ENCODE measurements at regions not wholly inside any gene's neighbourhood (a gene's known extent, or its start where the extent isn't known, plus 50 kb on each side); places are given as distances from the start of the nearest gene placed in this dataset.
A peak's percentile ranks its signal among the peaks of the same experiment; 100 is the strongest.

DNA sequence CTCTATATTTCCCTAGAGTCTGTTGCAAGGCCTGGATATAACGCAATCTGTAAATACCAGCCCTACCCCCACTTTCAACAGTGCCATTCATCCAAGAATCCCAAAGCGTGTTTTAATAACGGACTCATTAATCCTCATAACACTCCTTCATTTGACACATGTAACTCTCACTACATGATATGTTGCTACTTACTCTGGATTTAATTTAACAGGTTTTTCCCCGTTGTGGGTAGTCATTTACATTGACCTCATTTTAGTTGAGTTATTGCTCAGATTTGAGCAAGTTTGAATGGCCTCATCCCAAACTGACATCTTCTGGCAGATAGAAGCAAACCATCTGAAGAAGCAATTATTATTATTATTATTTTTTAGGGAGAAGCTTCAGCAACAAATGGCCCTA lies 125.4 kb upstream of the NPVF start:
- intact Hi-C loops (cut with DNase I): no loop called here
- no peak for DNase-seq

DNA sequence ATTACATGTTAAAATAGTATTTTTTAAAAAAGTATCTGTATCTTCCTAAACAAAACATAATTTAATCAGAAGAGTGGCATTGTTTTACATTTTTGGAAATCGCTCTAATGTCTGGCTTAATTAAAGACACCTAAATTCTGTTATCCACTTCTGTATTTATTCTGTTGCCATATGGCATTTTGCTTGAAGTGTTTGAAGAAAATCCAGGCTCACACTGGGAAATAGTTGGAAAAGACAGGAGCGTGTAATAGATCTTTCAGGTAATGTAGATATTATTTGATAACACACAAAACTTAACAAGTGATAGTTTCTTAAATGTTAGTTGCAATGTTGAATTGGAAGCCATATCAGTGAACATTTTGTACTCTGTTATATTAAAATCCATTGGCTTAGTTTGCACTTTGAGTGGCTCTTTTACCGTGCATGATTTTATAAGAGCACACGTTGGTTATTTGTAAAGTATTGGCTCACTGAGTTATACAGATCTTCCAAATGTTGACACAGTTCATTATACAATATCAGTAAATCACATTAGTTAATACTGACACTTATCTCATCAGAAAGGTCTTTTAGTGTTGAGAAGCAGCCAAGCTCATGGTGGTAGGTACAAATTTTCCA lies 128.4 kb upstream of the NPVF start:
- intact Hi-C loops (cut with DNase I): no loop called here
- DNase-seq: no peak

DNA sequence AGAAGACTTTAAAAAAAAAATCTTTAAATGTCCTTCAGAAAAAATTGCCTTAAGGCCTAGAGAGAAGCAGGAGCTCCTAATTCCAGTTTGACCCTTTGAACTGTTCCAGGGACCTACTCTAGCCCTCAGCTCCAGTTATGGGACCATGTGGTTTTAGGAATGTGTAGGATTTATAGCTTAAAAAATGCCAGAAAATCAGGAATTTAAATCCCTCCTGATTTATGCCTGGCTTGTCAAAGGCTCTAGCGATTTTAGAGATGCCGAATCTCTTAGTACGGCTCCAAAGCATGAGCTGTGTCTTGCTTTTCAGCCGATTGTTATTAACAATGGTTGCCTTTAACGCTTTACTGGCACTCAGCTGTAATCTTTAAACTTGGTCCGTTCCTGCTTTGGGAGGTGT lies 130.6 kb upstream of the NPVF start:
- DNase-seq: peak in 2 of 42 donors; percentile 23 to 47
- intact Hi-C loops (cut with DNase I): no loop called here

DNA sequence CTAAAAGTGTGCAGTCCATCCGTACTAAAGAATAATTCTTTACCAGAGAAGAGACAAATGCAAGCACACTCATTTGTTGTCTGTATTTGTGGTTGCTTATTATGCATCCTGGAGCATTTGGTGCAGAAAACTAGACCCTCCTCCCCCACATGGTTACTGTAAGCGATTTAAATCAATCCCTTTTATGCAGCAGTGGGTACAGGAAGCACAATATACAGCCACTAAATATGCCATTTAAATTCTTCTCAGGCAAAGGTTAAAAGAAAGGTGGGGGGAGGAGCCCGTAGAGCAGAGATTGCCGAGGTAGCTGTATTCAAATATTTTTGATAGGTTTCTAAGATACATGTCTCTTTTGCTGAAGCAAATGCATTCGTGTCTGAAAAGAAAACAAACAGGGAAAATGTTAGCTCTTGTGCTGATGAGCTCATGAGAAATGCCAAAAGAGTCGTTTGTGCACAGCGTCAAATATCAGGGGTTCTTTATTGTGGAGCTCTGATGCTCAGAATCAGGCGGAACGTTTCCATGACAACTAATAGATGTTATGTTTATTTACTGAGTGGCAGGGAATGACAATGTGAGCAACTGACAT lies 131.3 kb upstream of the NPVF start:
- intact Hi-C loops (cut with DNase I): no loop called here
- peak in 18 of 42 donors; percentile 4 to 71 (median 31) for DNase-seq

DNA sequence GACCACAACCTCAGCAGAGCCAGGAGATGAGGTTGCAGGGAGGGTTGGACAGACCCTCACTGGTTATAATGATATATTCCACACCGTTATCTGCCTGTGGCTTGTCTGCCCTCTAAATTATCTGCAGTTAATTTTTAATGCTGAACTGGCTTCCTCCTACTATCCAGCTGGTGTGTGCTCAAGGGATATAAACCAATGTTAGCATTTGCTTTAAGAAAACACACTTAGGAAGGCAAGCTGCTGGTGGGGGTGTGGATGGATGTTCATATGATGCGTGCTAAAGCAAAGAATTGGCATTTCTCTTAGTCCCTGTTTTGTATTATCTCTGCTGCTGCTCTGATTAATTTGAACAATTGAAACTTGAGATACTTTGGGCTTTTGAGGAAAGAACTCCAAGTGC lies 132.2 kb upstream of the NPVF start:
- intact Hi-C loops (cut with DNase I): no loop called here

DNA sequence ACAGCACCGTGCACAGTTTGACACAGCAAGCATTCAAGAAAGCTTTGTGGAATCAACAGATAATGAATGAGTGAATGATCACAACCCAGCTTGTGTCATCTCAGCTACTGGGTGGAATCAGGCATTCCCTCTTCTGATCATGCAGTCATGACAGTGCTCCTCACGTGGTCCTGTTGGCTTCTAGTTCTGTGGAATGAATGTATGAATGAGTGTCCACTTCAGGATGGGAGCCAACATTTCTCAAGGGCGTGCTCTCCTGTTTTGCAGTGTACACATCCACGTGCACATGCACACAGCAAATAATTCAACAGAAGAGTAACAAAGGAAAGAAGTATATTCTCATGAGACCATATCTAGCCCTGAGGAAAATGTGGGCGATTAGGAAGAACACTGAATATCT lies 133.1 kb upstream of the NPVF start:
- no peak for DNase-seq
- intact Hi-C loops (cut with DNase I): no loop called here

More for the DNA sequence above, 132.2 kb upstream of the NPVF start:
- DNase-seq: no peak

DNA sequence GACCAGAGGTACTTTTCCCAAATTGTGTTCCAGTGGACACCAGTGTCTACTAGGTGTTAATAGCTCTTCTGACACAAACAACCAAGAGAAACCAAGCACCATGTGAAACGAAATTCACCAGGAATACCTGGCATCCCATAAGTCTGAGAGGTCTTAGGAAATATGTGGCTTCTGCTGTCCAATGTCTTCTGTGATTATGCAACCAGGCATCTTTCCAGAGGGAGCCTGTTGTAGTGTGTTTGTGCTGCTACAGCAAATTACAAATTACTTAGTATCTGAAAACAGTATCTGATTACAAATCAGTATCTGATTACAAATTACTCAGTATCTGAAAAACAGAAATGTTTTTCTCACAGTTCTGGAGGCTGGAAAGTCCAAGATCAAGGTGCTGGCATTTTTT lies 133.6 kb upstream of the NPVF start:
- intact Hi-C loops (cut with DNase I): no loop called here
- DNase-seq: no peak

DNA sequence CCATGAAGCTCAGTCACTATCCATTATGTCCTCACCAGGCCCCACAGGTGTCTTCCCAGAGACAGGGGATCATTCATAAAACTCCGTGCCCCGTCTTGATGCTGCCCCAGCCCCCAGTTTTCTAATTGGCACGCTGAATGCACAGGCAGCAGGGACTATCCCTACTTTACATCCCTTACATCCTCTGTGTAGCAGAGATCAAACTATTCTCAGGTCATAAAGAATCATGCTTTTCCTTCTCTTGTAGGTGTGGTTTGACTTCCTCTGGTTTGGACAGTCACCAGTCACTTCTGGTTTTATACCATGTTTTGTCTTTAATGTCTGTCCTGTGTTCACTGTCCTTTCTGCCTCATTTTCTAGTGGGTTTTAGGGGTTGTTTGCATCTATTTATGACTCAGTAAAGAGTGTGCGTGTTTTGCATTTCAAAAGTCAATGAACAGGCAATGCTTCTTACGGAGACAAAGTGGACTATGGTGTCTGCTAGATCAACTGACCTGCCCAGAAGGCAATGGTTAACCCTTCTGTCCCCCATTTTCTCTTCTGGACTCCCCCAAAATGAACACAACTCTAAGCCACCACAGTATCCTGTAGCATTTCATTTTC lies 140.4 kb upstream of the NPVF start:
- DNase-seq: no peak
- intact Hi-C loops (cut with DNase I): no loop called here

DNA sequence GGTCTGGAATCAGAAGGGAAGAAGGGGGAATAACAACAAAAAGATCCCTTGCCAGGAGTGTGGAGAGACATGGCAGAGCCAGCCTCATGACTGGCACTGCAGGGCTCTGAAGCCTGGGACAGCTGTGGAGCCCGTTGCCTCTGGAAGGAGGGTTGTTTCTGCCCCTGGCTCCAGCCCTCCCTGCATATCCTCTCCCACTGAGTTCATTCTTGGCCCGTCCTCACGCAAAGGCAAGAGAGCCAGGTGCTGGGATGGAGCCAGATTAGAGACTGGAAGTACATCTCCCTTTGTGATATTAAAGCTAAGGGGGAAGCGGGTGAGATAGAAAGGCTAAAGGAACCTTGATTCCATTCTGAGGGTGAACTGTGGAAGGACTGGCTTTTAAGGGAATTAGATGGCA lies 141.5 kb upstream of the NPVF start:
- DNase-seq: peak in 2 of 42 donors; percentile 41 to 49

DNA sequence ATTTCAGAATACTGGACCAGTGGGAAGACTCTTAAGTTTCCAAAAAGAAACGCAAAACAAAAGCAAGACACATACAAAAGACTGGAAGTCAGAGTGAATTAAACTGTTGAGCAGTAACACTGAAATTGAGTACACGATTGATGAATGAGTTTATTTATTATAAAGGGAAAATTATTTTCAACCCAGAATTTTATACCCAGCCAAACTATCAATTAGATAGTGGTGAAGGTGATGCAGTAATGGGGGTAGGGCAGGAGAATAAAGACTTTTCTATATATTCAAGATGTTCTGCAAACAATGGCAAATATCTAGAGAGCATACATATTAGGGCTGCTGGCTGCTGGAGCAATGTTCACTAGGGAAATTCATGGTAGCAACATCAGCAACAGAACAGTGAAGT lies 143.7 kb upstream of the NPVF start:
- intact Hi-C loops (cut with DNase I): no loop called here
- DNase-seq: no peak

More for the DNA sequence above, 141.5 kb upstream of the NPVF start:
- intact Hi-C loops (cut with DNase I): no loop called here

DNA sequence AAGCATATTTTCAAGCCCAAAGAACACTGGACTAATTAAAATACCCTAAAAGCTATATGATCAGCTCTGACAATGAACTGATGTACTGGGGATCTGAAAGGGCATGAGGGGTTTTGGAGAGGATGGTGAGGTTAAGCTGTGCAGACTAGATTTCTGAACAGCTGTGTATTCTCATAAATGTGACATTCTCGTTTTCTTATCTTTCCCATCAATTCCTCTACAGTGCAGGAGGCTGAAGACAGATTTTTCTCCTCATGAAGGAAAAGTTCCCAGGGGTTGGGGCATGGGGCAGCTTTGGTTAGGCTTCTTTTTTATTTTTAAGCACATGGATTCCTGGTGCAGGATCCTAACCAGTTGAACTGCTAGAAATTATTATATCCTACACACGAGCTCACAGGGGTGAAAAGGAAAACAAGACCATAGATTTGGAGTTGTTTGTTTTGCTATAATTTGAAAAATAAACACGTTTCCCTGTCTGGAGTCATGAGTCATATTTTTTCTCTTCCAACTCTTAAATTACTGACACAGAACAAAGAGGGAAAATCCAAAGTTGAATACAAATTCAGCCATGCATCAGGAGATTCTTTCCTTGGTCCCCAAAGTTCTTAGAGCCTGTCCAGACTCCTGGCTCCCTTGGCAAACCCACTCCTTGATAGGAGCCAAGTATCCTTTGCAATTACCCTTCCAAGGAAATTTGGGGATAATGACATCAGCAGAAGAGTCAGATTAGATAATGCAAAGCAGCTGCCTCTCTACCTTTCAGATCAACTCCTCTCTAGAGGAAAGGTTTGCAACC lies 147.7 kb upstream of the NPVF start:
- DNase-seq: peak in 1 of 42 donors; percentile 52
- intact Hi-C loops (cut with DNase I): no loop called here

DNA sequence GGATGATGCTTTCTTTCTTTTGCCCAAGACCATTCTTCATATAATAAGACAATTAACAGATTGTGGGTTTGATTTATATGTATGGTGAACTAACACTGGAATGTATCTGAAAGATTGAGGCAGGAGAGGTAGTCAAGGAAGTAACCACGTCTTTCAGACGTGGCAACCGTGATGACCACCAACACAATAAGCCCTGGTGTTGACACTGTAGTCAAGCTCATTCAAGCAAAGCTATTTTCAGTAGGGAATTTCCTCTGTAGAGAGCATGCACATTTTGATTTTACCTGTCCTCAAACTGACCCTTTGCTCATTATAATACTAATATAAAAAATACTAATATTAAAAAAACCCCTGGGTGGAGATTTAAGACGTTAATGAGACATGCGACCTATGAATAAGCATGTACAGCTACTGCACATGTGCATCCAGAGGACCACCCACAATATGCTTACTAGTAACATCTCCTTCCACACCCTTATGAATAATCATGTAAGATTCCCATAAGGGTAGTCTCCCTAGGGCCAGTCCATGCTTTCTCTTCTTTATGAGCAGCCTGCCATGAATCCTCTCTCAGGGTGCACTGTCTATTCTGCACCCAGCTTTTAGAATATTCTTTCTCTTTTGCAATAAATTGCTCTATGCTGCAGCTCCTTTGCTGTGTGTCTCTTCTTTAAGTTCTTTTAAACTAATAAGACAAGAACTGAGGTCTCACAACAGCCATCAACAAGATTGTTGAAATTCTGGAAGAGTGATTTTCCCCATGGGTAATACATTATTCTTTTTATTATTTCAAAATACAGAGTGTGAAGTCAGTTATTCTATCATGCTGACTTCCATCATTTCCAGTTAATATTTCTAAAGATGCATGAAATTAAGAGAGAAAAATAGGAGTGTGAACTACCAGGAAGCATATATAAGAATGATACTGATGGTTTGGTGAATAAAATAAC lies 151.3 kb upstream of the NPVF start:
- intact Hi-C loops (cut with DNase I): no loop called here

DNA sequence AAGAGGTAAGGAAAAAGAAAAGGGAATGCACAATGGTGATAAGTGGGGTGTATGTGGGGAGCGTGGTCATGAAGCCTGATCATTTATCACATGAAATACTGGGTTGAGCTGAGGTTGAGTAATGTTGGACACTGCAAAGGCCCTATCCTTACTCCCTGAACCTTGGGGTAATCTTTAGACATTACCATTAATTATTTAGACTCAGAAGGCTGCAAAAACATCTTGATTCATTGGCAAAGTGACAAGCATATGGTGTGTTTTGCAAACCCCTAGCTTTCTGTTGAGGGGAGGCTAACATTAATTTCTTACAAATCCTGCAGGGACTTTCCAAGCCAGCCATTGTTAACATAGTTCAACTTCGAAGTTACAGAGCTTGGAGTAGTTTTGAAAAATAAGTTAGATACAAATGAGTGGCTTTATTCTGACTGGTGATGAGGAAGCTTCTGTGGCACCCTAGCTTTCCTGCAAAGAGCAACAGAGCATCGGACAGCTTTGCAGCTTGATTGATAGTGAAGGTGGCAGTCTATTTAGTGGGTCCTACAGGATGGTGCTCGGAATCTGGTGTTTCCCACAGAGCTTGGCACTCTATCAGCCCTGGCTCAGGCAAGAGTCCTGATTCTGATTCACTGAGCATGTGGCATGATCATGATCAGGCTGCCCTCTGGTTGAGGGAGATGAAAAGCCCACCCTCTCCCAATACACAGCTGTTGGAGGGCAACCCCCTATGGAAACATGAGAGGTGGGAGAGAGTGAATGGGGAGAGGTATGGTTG lies 153.7 kb upstream of the NPVF start:
- intact Hi-C loops (cut with DNase I): no loop called here
- peak in 1 of 42 donors; percentile 34 for DNase-seq

More for the DNA sequence above, 151.3 kb upstream of the NPVF start:
- no peak for DNase-seq

DNA sequence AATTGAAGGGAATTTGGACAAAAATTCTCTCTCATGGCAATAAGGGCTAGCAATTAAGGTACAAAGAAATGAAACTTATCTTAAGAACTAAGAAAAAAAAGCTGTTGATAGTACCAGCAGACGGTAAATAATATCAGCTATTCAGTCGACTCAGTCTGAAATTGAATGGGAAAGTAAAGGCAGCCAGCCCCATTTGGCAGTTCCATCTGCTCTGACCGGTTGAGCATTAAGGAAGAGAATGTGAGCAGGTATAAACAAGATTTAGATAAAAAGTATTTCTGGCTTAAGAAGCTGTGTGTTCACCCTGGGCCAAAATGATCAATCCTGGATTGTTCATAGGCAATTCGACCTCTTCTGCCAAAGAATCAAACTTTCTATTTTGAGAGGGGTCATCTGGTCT lies 154.6 kb upstream of the NPVF start:
- DNase-seq: peak in 1 of 42 donors; percentile 26
- intact Hi-C loops (cut with DNase I): no loop called here

DNA sequence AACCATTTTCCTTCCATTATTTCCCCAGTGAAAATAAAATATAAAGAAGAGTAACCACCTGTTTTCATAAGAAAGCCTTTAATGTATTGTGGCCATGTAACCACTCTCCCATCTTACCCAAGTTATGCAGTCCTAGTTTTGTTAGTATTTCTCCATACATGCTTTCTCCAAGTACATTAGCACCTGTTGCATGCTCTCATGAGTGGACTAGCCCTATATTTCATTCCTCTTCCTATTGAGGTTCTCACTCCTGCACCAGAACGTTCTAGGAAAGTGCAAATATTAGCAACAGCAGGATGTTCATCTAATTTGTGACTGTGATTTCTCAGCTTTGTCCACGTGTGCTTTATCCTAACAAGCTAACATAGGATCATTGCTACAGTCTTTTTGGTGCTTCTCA lies 155.1 kb upstream of the NPVF start:
- intact Hi-C loops (cut with DNase I): no loop called here
- no peak for DNase-seq

DNA sequence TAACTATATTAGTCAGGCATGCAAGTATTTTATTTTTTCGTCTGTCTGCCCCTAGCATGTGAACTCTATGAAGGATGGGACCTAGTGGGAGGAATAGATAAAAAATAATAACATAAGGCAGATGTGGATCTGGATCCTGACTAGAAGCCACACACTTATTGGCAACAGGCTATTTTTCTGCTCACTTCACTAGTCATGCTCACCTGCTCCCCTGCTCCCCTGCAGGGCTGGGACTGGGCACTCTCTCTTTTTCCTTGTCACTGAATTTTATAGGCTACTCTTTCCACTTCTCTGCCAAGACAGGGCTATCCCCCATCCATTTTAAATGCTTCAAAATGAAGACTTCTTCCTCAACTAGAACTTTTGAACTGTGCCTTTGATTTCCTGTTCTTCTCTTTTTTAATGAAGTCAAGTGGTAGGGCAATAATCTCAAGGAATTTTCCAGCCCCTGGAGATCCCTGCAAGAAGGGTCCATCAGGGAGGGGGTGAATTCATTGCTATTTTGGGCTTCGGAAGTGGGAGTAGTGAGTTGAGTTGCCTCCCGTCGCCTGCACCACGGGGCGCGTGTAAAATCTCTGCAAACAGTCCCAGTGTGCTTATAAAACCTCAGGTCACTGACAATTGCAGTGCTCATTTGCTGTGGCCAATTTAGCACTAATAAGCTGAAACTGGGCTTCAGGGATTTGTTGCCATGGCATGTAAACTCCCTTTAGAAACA lies 156.7 kb upstream of the NPVF start:
- peak in 7 of 42 donors; percentile 22 to 46 (median 34) for DNase-seq
- intact Hi-C loops (cut with DNase I): no loop called here

DNA sequence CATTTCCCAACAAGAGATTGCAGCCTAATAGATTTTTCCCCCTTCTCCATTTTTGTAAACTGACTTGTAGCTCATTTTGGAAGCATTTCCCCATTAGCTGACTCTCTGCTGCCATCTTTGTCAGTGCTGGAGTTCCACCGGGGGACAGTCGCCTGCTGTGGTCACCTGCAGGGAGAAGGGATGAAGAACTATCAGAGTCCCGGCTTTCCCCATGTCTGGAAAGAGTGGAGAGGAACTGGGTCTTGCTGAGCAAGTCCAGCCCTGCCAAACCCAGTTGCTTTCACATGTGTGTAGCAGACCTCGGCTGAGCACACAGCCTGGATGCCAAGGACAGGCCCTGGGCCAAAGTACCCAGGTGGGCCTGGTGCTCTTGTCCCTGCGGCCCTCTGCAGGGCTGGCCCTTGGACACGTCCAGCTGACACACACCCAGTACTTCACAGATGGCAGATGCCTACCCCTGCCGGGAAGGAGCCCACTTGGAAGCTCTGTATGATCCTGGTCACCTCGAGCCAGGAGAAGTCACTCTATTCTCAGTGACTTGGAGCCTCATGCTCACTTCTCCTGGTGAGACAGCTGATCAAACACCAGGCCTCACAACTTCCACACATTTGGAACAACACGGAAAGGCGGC lies 157.3 kb upstream of the NPVF start:
- intact Hi-C loops (cut with DNase I): no loop called here
- peak in 2 of 42 donors; percentile 40 to 41 for DNase-seq
